Spleen (tissue), 11 donors: ENCODE measurements at regions not wholly inside any gene's neighbourhood (a gene's known extent, or its start where the extent isn't known, plus 50 kb on each side); places are given as distances from the start of the nearest gene placed in this dataset.
A peak's percentile ranks its signal among the peaks of the same experiment; 100 is the strongest.

Experiments
- DNase-seq: peaks from one replicate; pipeline ENCODE4 v3.0.0-alpha.2; 2020
- H3K27ac ChIP-seq, 8 donors: fragments of 200-600 bp; sonication (generic) in 7 of 8; 1 replicate in 4 of 8; 2 replicates in 4 of 8; pipeline versions ENCODE4 v1.5.0 to v1.8.0; 2016 to 2021; ENCODE audit warnings: inconsistent platforms in 4 of 8, mild to moderate bottlenecking in 4 of 8, moderate library complexity in 1 of 8
- H3K27me3 ChIP-seq, 7 donors: fragments of 200-600 bp; sonication (generic) in 6 of 7; replicated peaks in 1 of 7; 1 replicate in 4 of 7; 2 replicates in 3 of 7; pipeline versions ENCODE4 v1.5.0 to v1.8.0; 2016 to 2021; ENCODE audit warnings: inconsistent platforms in 3 of 7, mild to moderate bottlenecking in 1 of 7
- H3K36me3 ChIP-seq, 6 donors: fragments of 200-600 bp; sonication (generic) in 5 of 6; 1 replicate in 4 of 6; 2 replicates in 2 of 6; pipeline versions ENCODE4 v1.5.0 to v1.8.0; 2016 to 2021; ENCODE audit warnings: inconsistent platforms in 2 of 6
- H3K4me1 ChIP-seq, 6 donors: fragments of 200-600 bp; sonication (generic) in 5 of 6; 1 replicate in 3 of 6; 2 replicates in 3 of 6; pipeline versions ENCODE4 v1.5.0 to v1.8.0; 2016 to 2021; ENCODE audit warnings: inconsistent platforms in 3 of 6
- H3K4me3 ChIP-seq, 8 donors: fragments of 200-600 bp; sonication (generic) in 7 of 8; 1 replicate in 4 of 8; 2 replicates in 4 of 8; pipeline versions ENCODE4 v1.5.0 to v1.8.0; 2016 to 2021; ENCODE audit warnings: inconsistent platforms in 4 of 8, mild to moderate bottlenecking in 4 of 8, moderate library complexity in 2 of 8
- H3K9me3 ChIP-seq, 8 donors: fragments of 200-600 bp; sonication (generic) in 7 of 8; 1 replicate in 4 of 8; 2 replicates in 4 of 8; pipeline versions ENCODE4 v1.5.0 to v1.8.0; 2016 to 2021; ENCODE audit warnings: inconsistent platforms in 4 of 8
- CTCF ChIP-seq, 11 experiments: fragments of 200-600 bp in 7 of 11; fragments of 450-650 bp in 4 of 11; sonication (generic) in 4 of 11; IDR thresholded peaks in 8 of 11; conservative IDR thresholded peaks in 3 of 11; 1 replicate in 7 of 11; 2 replicates in 4 of 11; pipeline versions ENCODE4 v1.4.0 to v1.8.0; 2016 to 2021; ENCODE audit warnings: antibody characterized with exemption in 11 of 11, inconsistent platforms in 4 of 11, mild to moderate bottlenecking in 1 of 11
- POLR2A ChIP-seq, 3 donors: fragments of 450-650 bp; IDR thresholded peaks; one replicate each; pipeline ENCODE4 v1.5.1; 2017; ENCODE audit warnings: antibody characterized with exemption in 3 of 3, mild to moderate bottlenecking in 1 of 3
- POLR2AphosphoS5 ChIP-seq, 3 donors: sonication (generic); formaldehyde crosslinking; IDR thresholded peaks; one replicate each; pipeline ENCODE4 v1.5.1; 2017; ENCODE audit warnings: antibody characterized with exemption in 3 of 3
- WGBS, 5 donors: extraction: QIAGEN DNeasy Blood & Tissue Kit in 3 of 5; methylation state at CpG; one replicate each; pipeline versions ENCODE4 v1.1.5 to v1.1.7; 2013 to 2018; 5-methylcytosine and 5-hydroxymethylcytosine counted together
- intact Hi-C: fragments of 100-400 bp; cut with DNase I; formaldehyde crosslinking; loops from one replicate; pipeline ENCODE4 v1.15.0; 2023; ENCODE audit warnings: low total_unique reads
- donor health status: healthy with polysubstance abuse.
- donor health status: DM: no; HTN: no; CAD: no; lungs with moderate emphysema.
- donor health status: DM: no; HTN: no; CAD: no.
- donor health status: Bipolar disorder and iron deficiency.
- donor health status: healthy.
- donor health status: DM: no; HTN: no; CAD: no.
- donor health status: DM: yes; HTN: yes; CAD: no.

GRCh38 chr14:99347561-99347960 lies 75.6 kb upstream of the BCL11B start:
- intact Hi-C loops, result no loop called here
- H3K27me3 ChIP-seq, result peaks cover 0 to 26% (median 0%) of the 10 kb centered on the region in 7 donors

GRCh38 chr14:99346470-99347080 lies 74.6 kb upstream of the BCL11B start:
- H3K4me3 ChIP-seq, result no peak overlapping the region
- H3K9me3 ChIP-seq, result no peaks in the 10 kb centered on the region
- intact Hi-C loops, result no loop called here
- TF ChIP-seq POLR2A (IDR thresholded peaks at IDR 0.05) (no peak), CTCF (IDR thresholded peaks at IDR 0.05 in 8 of 11, conservative IDR thresholded peaks at IDR 0.05 in 3 of 11) (no peak), POLR2AphosphoS5 (IDR thresholded peaks at IDR 0.05) (no peak)
- peaks cover 0 to 23% (median 0%) of the 10 kb centered on the region in 7 donors for H3K27me3 ChIP-seq
- no peaks in the 10 kb centered on the region for H3K36me3 ChIP-seq
- 67 to 82% (median 77%) methylated on average over 11 of the region's 11 CpGs for WGBS, 5 donors
- peak; percentile 46 for DNase-seq
- no peaks in the 10 kb centered on the region for H3K4me1 ChIP-seq
- no peak overlapping the region for H3K27ac ChIP-seq

More at GRCh38 chr14:99347561-99347960, 75.6 kb upstream of the BCL11B start:
- no peak for TF ChIP-seq POLR2A (IDR thresholded peaks at IDR 0.05)
- no peak for TF ChIP-seq POLR2AphosphoS5 (IDR thresholded peaks at IDR 0.05)
- TF ChIP-seq CTCF (IDR thresholded peaks at IDR 0.05 in 8 of 11, conservative IDR thresholded peaks at IDR 0.05 in 3 of 11), result no peak
- Histone ChIP-seq H3K36me3 (no peaks in the 10 kb centered on the region), H3K4me3 (no peak overlapping the region), H3K27ac (no peak overlapping the region), H3K4me1 (no peaks in the 10 kb centered on the region), H3K9me3 (no peaks in the 10 kb centered on the region)
- WGBS, 5 donors, result 88 to 96% (median 89%) methylated on average over 9 of the region's 9 CpGs
- no peak for DNase-seq

- intact Hi-C loops, result no loop called here
- Histone ChIP-seq H3K4me3 (no peak overlapping the region), H3K27me3 (peaks cover 0 to 32% (median 0%) of the 10 kb centered on the region in 7 donors), H3K9me3 (no peaks in the 10 kb centered on the region), H3K27ac (no peak overlapping the region), H3K36me3 (no peaks in the 10 kb centered on the region), H3K4me1 (no peaks in the 10 kb centered on the region)
- TF ChIP-seq POLR2A (IDR thresholded peaks at IDR 0.05), result no peak
- no peak for TF ChIP-seq POLR2AphosphoS5 (IDR thresholded peaks at IDR 0.05)
- TF ChIP-seq CTCF (IDR thresholded peaks at IDR 0.05 in 8 of 11, conservative IDR thresholded peaks at IDR 0.05 in 3 of 11), result no peak
- WGBS, 5 donors, result 75 to 86% (median 77%) methylated on average over 6 to 7 of the region's 7 CpGs
- DNase-seq, result peak; percentile 49
Measured at GRCh38 chr14:99345472-99345871, 73.5 kb upstream of the BCL11B start.

GRCh38 chr14:99344051-99344758 lies 72.2 kb upstream of the BCL11B start:
- intact Hi-C loops, result no loop called here
- Histone ChIP-seq H3K27me3 (peaks cover 0 to 37% (median 0%) of the 10 kb centered on the region in 7 donors), H3K9me3 (peaks cover 0 to 5% (median 0%) of the 10 kb centered on the region in 8 donors), H3K4me3 (no peak overlapping the region), H3K4me1 (no peaks in the 10 kb centered on the region), H3K36me3 (no peaks in the 10 kb centered on the region), H3K27ac (no peak overlapping the region)
- TF ChIP-seq CTCF (IDR thresholded peaks at IDR 0.05 in 8 of 11, conservative IDR thresholded peaks at IDR 0.05 in 3 of 11) (no peak), POLR2A (IDR thresholded peaks at IDR 0.05) (no peak), POLR2AphosphoS5 (IDR thresholded peaks at IDR 0.05) (no peak)
- WGBS, 5 donors, result 81 to 87% (median 85%) methylated on average over 17 to 20 of the region's 20 CpGs
- DNase-seq, result no peak
